BLaER1 treated with 17β-estradiol and CSF1 and Interleukin-3, amounts not matched to agents 10 nM and 100 nM (cell line): ENCODE measurements at regions not wholly inside any gene's neighbourhood (a gene's known extent, or its start where the extent isn't known, plus 50 kb on each side); places are given as distances from the start of the nearest gene placed in this dataset.

ENCODE experiments used
- H3K27ac ChIP-seq, 11 experiments: shearing (Covaris generic); formaldehyde crosslinking; 2 replicates each; pipeline ENCODE4 v1.8.1; 2022
- H3K27me3 ChIP-seq, 11 experiments: shearing (Covaris generic); formaldehyde crosslinking; 2 replicates each; pipeline ENCODE4 v1.8.1; 2022
- H3K36me3 ChIP-seq, 11 experiments: shearing (Covaris generic); formaldehyde crosslinking; 2 replicates each; pipeline ENCODE4 v1.8.1; 2022
- H3K4me1 ChIP-seq, 10 experiments: shearing (Covaris generic); formaldehyde crosslinking; 2 replicates each; pipeline ENCODE4 v1.8.1; 2022
- H3K4me2 ChIP-seq, 11 experiments: shearing (Covaris generic); formaldehyde crosslinking; 2 replicates each; pipeline ENCODE4 v1.8.1; 2022
- H3K4me3 ChIP-seq, 10 experiments: shearing (Covaris generic); formaldehyde crosslinking; 2 replicates each; pipeline ENCODE4 v1.8.1; 2022
- H3K9ac ChIP-seq, 11 experiments: shearing (Covaris generic); formaldehyde crosslinking; 2 replicates each; pipeline ENCODE4 v1.8.1; 2022
- H3K9me3 ChIP-seq, 11 experiments: shearing (Covaris generic); formaldehyde crosslinking; replicated peaks in 1 of 11; 2 replicates each; pipeline ENCODE4 v1.8.1; 2022
- H4K20me1 ChIP-seq, 11 experiments: shearing (Covaris generic); formaldehyde crosslinking; 2 replicates each; pipeline ENCODE4 v1.8.1; 2022
- Cebpa-rat ChIP-seq, 11 experiments: shearing (Covaris generic); IDR thresholded peaks; 2 replicates each; pipeline ENCODE4 v1.8.1; 2022

- Histone ChIP-seq H3K4me2 (peak overlapping the region in 1 of 11 experiments; percentile 12; a peak in 2 of 22 replicates), H3K36me3 (no peaks in the 10 kb centered on the region), H3K9ac (no peak overlapping the region), H3K27me3 (no peaks in the 10 kb centered on the region), H3K9me3 (peaks cover 5 to 18% (median 12%) of the 10 kb centered on the region in 11 experiments; a peak in 17 of 22 replicates), H3K4me1 (peaks cover 0 to 28% (median 9%) of the 10 kb centered on the region in 10 experiments; a peak in 15 of 20 replicates), H3K27ac (peak overlapping the region in 1 of 11 experiments; percentile 36; a peak in 1 of 22 replicates), H3K4me3 (no peak overlapping the region), H4K20me1 (no peaks in the 10 kb centered on the region)
- TF ChIP-seq Cebpa-rat (IDR thresholded peaks at IDR 0.05) = no peak
These were observed 496.7 kb downstream of the SH2D4B start for GRCh38 chr10:81034383-81034782.

GRCh38 chr10:81036257-81036656 is 498.6 kb downstream of the SH2D4B start:
- Histone ChIP-seq H4K20me1 (no peaks in the 10 kb centered on the region), H3K4me1 (peaks cover 0 to 29% (median 17%) of the 10 kb centered on the region in 10 experiments; a peak in 17 of 20 replicates), H3K9me3 (peaks cover 0 to 18% (median 11%) of the 10 kb centered on the region in 11 experiments; a peak in 16 of 22 replicates), H3K4me3 (no peak overlapping the region), H3K9ac (no peak overlapping the region), H3K27me3 (no peaks in the 10 kb centered on the region), H3K4me2 (peak overlapping the region in 9 of 11 experiments; percentile 8 to 61 (median 43); a peak in 14 of 22 replicates), H3K27ac (peak overlapping the region in 4 of 11 experiments; percentile 14 to 46 (median 34); a peak in 6 of 22 replicates), H3K36me3 (no peaks in the 10 kb centered on the region)
- no peak for TF ChIP-seq Cebpa-rat (IDR thresholded peaks at IDR 0.05)

DNA sequence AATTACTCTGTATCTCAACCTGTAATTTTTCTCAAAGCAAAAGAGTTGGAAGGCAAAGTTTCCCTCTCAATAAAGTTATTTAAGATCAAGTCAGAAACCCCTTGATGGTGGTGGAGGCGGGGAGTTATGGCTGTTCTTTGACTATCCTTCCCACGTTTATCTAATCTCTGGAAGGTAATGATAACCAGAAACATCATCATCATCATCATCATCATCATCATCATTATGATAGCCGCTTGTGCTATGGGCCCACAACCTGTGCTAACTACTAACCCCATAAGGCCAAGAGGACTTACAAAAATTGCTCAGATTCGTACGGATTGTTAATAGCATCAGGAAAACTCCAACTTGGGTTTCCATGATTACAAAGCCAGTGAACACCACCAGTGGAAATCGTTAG is 502.3 kb downstream of the SH2D4B start:
- H3K4me3 ChIP-seq = no peak overlapping the region
- no peaks in the 10 kb centered on the region for H4K20me1 ChIP-seq
- H3K4me1 ChIP-seq = peaks cover 14 to 49% (median 37%) of the 10 kb centered on the region in 10 experiments
- H3K27ac ChIP-seq = no peak overlapping the region
- peaks cover 0 to 18% (median 11%) of the 10 kb centered on the region in 11 experiments; a peak in 16 of 22 replicates for H3K9me3 ChIP-seq
- H3K36me3 ChIP-seq = no peaks in the 10 kb centered on the region
- H3K9ac ChIP-seq = no peak overlapping the region
- H3K4me2 ChIP-seq = no peak overlapping the region
- no peak for TF ChIP-seq Cebpa-rat (IDR thresholded peaks at IDR 0.05)
- H3K27me3 ChIP-seq = no peaks in the 10 kb centered on the region

GRCh38 chr10:81040940-81041339 is 503.2 kb downstream of the SH2D4B start:
- no peak overlapping the region for H3K4me3 ChIP-seq
- no peaks in the 10 kb centered on the region for H4K20me1 ChIP-seq
- H3K36me3 ChIP-seq = no peaks in the 10 kb centered on the region
- H3K4me2 ChIP-seq = peak overlapping the region in 8 of 11 experiments; percentile 12 to 72 (median 58); a peak in 15 of 22 replicates
- H3K27me3 ChIP-seq = no peaks in the 10 kb centered on the region
- H3K9me3 ChIP-seq = peaks cover 0 to 17% (median 11%) of the 10 kb centered on the region in 11 experiments; a peak in 17 of 22 replicates
- H3K27ac ChIP-seq = peak overlapping the region in 3 of 11 experiments; percentile 24 to 33 (median 24); a peak in 2 of 22 replicates
- no peak for TF ChIP-seq Cebpa-rat (IDR thresholded peaks at IDR 0.05)
- H3K9ac ChIP-seq = no peak overlapping the region; a peak in 1 of 22 replicates
- peaks cover 14 to 47% (median 36%) of the 10 kb centered on the region in 10 experiments for H3K4me1 ChIP-seq

GRCh38 chr10:81042647-81043046 is 504.9 kb downstream of the SH2D4B start:
- no peak overlapping the region for H3K4me3 ChIP-seq
- H3K27ac ChIP-seq = peak overlapping the region in 3 of 11 experiments; percentile 38 to 51 (median 50); a peak in 3 of 22 replicates
- peaks cover 10 to 41% (median 31%) of the 10 kb centered on the region in 10 experiments for H3K4me1 ChIP-seq
- TF ChIP-seq Cebpa-rat (IDR thresholded peaks at IDR 0.05) = no peak
- H4K20me1 ChIP-seq = no peaks in the 10 kb centered on the region
- peaks cover 0 to 7% (median 3%) of the 10 kb centered on the region in 11 experiments; a peak in 8 of 22 replicates for H3K9me3 ChIP-seq
- H3K27me3 ChIP-seq = no peaks in the 10 kb centered on the region
- peak overlapping the region in 4 of 11 experiments; percentile 55 to 66 (median 60); a peak in 7 of 22 replicates for H3K4me2 ChIP-seq
- no peaks in the 10 kb centered on the region for H3K36me3 ChIP-seq
- no peak overlapping the region for H3K9ac ChIP-seq

DNA sequence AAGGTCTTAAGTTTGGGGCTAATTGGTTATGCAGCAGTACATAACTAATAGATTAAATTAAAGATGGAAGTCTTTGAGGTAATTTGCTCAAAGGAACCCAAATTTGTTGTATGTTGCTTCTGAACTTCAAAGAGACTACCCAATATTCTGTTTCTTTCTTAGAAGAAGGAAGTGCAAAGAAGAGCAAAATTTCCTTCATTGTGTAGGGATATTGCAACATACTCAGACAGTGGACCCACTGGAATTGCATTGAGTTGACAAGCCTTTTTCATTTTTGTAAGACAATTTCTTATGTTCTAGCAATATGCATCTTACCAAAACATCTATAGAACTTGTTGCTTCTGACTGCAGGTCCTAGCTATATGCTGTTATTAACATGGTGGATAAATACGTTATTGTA is 527.8 kb downstream of the SH2D4B start:
- peak overlapping the region in 2 of 11 experiments; percentile 17 to 30; a peak in 3 of 22 replicates for H3K4me2 ChIP-seq
- no peaks in the 10 kb centered on the region for H3K27me3 ChIP-seq
- H3K9ac ChIP-seq = no peak overlapping the region
- H3K4me3 ChIP-seq = no peak overlapping the region
- no peak overlapping the region for H3K27ac ChIP-seq
- TF ChIP-seq Cebpa-rat (IDR thresholded peaks at IDR 0.05) = peak in 2 of 11 experiments; percentile 35 to 53; a peak in 3 of 22 replicates
- peaks cover 0 to 8% (median 4%) of the 10 kb centered on the region in 10 experiments; a peak in 8 of 20 replicates for H3K4me1 ChIP-seq
- H3K36me3 ChIP-seq = no peaks in the 10 kb centered on the region
- no peaks in the 10 kb centered on the region for H3K9me3 ChIP-seq
- H4K20me1 ChIP-seq = no peaks in the 10 kb centered on the region

DNA sequence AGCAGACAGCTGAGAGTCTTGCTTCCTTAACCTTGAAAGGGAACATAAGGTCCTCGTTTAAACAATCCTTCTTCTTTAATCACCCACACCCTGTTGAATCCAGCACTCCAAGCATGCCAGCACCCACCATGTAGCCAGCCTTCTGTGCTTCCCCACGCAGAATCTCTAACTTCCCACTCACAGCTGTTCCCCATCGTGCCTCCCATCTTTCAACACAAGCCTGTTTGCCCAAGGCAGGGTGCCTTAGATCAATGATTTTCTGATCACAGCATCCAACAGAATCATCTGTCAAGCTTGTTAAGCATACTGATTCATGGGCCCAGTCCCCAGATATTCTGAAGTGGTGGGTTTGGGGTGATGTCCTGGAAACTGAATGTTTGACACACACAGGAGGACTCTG is 530.8 kb downstream of the SH2D4B start:
- Histone ChIP-seq H3K4me1 (peaks cover 0 to 8% (median 0%) of the 10 kb centered on the region in 10 experiments; a peak in 6 of 20 replicates), H3K9me3 (no peaks in the 10 kb centered on the region), H3K27ac (no peak overlapping the region), H3K27me3 (no peaks in the 10 kb centered on the region), H4K20me1 (no peaks in the 10 kb centered on the region), H3K9ac (no peak overlapping the region), H3K36me3 (no peaks in the 10 kb centered on the region), H3K4me2 (no peak overlapping the region), H3K4me3 (no peak overlapping the region)
- no peak for TF ChIP-seq Cebpa-rat (IDR thresholded peaks at IDR 0.05)

DNA sequence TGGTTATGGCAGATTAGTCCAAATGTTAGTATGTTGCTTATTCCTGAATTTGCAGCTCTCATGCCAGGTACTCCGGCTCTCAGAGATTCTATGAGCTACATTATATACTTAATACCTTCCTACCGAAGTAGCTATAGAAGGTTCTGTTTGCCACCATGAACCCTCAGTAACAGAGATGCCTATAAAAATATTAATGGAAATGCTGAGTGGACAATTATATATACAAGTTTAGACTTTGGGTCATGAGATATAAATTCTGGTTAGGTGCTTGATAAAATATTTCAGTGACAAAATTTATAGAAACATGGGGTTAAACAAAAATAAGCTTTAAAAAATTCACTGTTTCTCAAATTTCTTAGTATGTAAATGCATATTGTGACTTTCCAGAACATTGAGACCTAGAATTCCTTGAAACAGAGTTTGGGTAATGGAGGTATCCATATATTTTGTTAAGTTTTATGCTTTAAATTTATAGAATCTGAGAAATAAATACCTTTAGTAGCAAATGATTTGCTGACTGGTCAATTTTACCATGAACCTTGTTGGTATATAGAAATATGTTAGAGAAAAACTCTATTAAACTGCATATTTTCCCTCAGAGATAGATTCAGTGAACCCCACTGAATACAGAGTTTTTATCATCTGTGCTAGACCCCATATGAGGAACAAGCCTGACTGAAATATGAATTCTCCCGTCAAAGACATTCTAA is 533.5 kb downstream of the SH2D4B start:
- H4K20me1 ChIP-seq = no peaks in the 10 kb centered on the region
- no peak overlapping the region for H3K4me3 ChIP-seq
- H3K9me3 ChIP-seq = no peaks in the 10 kb centered on the region
- no peak overlapping the region for H3K27ac ChIP-seq
- no peak for TF ChIP-seq Cebpa-rat (IDR thresholded peaks at IDR 0.05)
- H3K27me3 ChIP-seq = no peaks in the 10 kb centered on the region
- H3K4me2 ChIP-seq = no peak overlapping the region
- no peaks in the 10 kb centered on the region for H3K36me3 ChIP-seq
- H3K9ac ChIP-seq = no peak overlapping the region
- H3K4me1 ChIP-seq = no peaks in the 10 kb centered on the region

DNA sequence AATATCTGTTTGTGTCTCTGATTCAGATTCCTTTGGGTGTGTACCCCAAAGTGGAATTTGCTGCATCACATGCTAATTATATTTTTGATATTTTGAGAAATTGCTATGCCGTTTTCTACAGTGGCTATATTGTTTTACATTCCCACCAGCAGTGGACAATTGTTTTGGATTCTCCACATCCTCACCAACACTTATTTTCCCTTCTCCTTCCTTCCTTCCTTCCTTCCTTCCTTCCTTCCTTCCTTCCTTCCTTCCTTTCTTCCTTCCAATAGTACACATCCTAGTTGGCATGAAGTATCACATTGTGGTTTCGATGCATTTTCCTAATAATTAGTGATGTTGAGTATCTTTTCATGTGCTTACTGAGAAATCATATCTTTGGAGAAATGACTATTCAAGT is 535.5 kb downstream of the SH2D4B start:
- no peaks in the 10 kb centered on the region for H3K36me3 ChIP-seq

More for the DNA sequence above, 535.5 kb downstream of the SH2D4B start:
- Histone ChIP-seq H3K4me3 (no peak overlapping the region), H4K20me1 (no peaks in the 10 kb centered on the region), H3K27me3 (no peaks in the 10 kb centered on the region), H3K9ac (no peak overlapping the region), H3K4me1 (no peaks in the 10 kb centered on the region), H3K9me3 (no peaks in the 10 kb centered on the region), H3K27ac (no peak overlapping the region), H3K4me2 (no peak overlapping the region)
- no peak for TF ChIP-seq Cebpa-rat (IDR thresholded peaks at IDR 0.05)
